ENCODE measurements at regions not wholly inside any gene's neighbourhood (a gene's known extent, or its start where the extent isn't known, plus 50 kb on each side); places are given as distances from the start of the nearest gene placed in this dataset.
"Not testable (repeated sequence)": the region's sequence is repeated elsewhere in the genome, so short reads cannot be mapped to it uniquely, and the experiment has no call there.

GRCh38 chr2:87429931-87430275 is 318.0 kb upstream of the PLGLB2 start:
- TF ChIP-seq POLR2A (IDR thresholded peaks at IDR 0.05; ENCODE audit: low read length); CTCF (IDR thresholded peaks at IDR 0.05): not testable (repeated sequence)
